ENCODE measurements at regions not wholly inside any gene's neighbourhood (a gene's known extent, or its start where the extent isn't known, plus 50 kb on each side); places are given as distances from the start of the nearest gene placed in this dataset.

GRCh38 chr22:23520863-23521440 lies 59.1 kb downstream of the IGLL1 start:
- TF ChIP-seq CTCF (IDR thresholded peaks at IDR 0.05) (no peak), POLR2A (IDR thresholded peaks at IDR 0.05) (no peak)

Measured in lower leg skin (tissue), 3 donors.